Activated naive CD4-positive, alpha-beta T cell treated with anti-CD3 and anti-CD28 coated beads for 36 hours (primary cell): ENCODE measurements at regions not wholly inside any gene's neighbourhood (a gene's known extent, or its start where the extent isn't known, plus 50 kb on each side); places are given as distances from the start of the nearest gene placed in this dataset.
"Not testable (repeated sequence)": the region's sequence is repeated elsewhere in the genome, so short reads cannot be mapped to it uniquely, and the experiment has no call there.

Source experiments
- CTCF ChIA-PET: fragments of 350-600 bp; sonication (Branson Sonifier 250); formaldehyde crosslinking; loops from one replicate; lab custom pipeline; 2021; ENCODE audit warnings: antibody characterized with exemption; lab: Charles Lee
- DNase-seq: peaks from one replicate; pipeline ENCODE4 v3.0.0-alpha.2; 2020
- H3K27ac Mint-ChIP-seq: one replicate; pipeline ENCODE4 v1.8.0; 2021; ENCODE audit warnings: mild to moderate bottlenecking, mixed read lengths
- H3K27me3 Mint-ChIP-seq: one replicate; pipeline ENCODE4 v1.8.0; 2021; ENCODE audit warnings: low read depth, mixed read lengths
- H3K36me3 Mint-ChIP-seq: one replicate; pipeline ENCODE4 v1.8.0; 2021; ENCODE audit warnings: low read depth, mixed read lengths
- H3K4me1 Mint-ChIP-seq: one replicate; pipeline ENCODE4 v1.8.0; 2021; ENCODE audit warnings: low read depth, mixed read lengths
- H3K4me3 Mint-ChIP-seq: one replicate; pipeline ENCODE4 v1.8.0; 2021; ENCODE audit warnings: mild to moderate bottlenecking, moderate library complexity, mixed read lengths
- H3K9me3 Mint-ChIP-seq: one replicate; pipeline ENCODE4 v1.8.0; 2021; ENCODE audit warnings: mixed read lengths
- intact Hi-C: fragments of 100-400 bp; cut with micrococcal nuclease; formaldehyde crosslinking; loops from one replicate; pipeline ENCODE4 v1.15.1; 2023

- not testable (repeated sequence) for H3K4me1 Mint-ChIP-seq
Observed at GRCh38 chr7:75248216-75248615, 147.2 kb upstream of the TRIM73 start.

GRCh38 chr7:75254238-75254637, 141.2 kb upstream of the TRIM73 start:
- H3K4me1 Mint-ChIP-seq, H3K27ac Mint-ChIP-seq, H3K27me3 Mint-ChIP-seq, H3K4me3 Mint-ChIP-seq, CTCF ChIA-PET, H3K9me3 Mint-ChIP-seq, H3K36me3 Mint-ChIP-seq, DNase-seq, intact Hi-C loops: not testable (repeated sequence)

More at GRCh38 chr7:75248216-75248615, 147.2 kb upstream of the TRIM73 start:
- H3K27me3 Mint-ChIP-seq, intact Hi-C loops, CTCF ChIA-PET, H3K9me3 Mint-ChIP-seq, H3K36me3 Mint-ChIP-seq, H3K4me3 Mint-ChIP-seq, H3K27ac Mint-ChIP-seq, DNase-seq: not testable (repeated sequence)

GRCh38 chr7:75257442-75257841, 138.0 kb upstream of the TRIM73 start:
- CTCF ChIA-PET, H3K36me3 Mint-ChIP-seq, H3K27me3 Mint-ChIP-seq, intact Hi-C loops, H3K27ac Mint-ChIP-seq, H3K9me3 Mint-ChIP-seq, DNase-seq, H3K4me1 Mint-ChIP-seq, H3K4me3 Mint-ChIP-seq: not testable (repeated sequence)

- H3K4me1 Mint-ChIP-seq, H3K27ac Mint-ChIP-seq, H3K27me3 Mint-ChIP-seq, H3K4me3 Mint-ChIP-seq, CTCF ChIA-PET, H3K9me3 Mint-ChIP-seq, DNase-seq, H3K36me3 Mint-ChIP-seq, intact Hi-C loops: not testable (repeated sequence)
Observed at GRCh38 chr7:75259454-75260003, 135.9 kb upstream of the TRIM73 start.

- H3K36me3 Mint-ChIP-seq, H3K27me3 Mint-ChIP-seq, DNase-seq, H3K4me1 Mint-ChIP-seq, H3K4me3 Mint-ChIP-seq, H3K9me3 Mint-ChIP-seq, CTCF ChIA-PET, intact Hi-C loops, H3K27ac Mint-ChIP-seq: not testable (repeated sequence)
Observed at GRCh38 chr7:75261660-75262059, 133.8 kb upstream of the TRIM73 start.

- intact Hi-C loops, H3K36me3 Mint-ChIP-seq, H3K27ac Mint-ChIP-seq, DNase-seq, H3K9me3 Mint-ChIP-seq, H3K27me3 Mint-ChIP-seq, CTCF ChIA-PET, H3K4me3 Mint-ChIP-seq, H3K4me1 Mint-ChIP-seq: not testable (repeated sequence)
Observed at GRCh38 chr7:75268158-75268557, 127.3 kb upstream of the TRIM73 start.

- CTCF ChIA-PET, H3K27me3 Mint-ChIP-seq, H3K4me1 Mint-ChIP-seq, H3K9me3 Mint-ChIP-seq, intact Hi-C loops, H3K27ac Mint-ChIP-seq, DNase-seq, H3K4me3 Mint-ChIP-seq, H3K36me3 Mint-ChIP-seq: not testable (repeated sequence)
Observed at GRCh38 chr7:75269159-75269558, 126.3 kb upstream of the TRIM73 start.

- H3K4me3 Mint-ChIP-seq, result not testable (repeated sequence)
Observed at GRCh38 chr7:75274114-75274513, 121.3 kb upstream of the TRIM73 start.

More at GRCh38 chr7:75274114-75274513, 121.3 kb upstream of the TRIM73 start:
- CTCF ChIA-PET, H3K27ac Mint-ChIP-seq, intact Hi-C loops, H3K4me1 Mint-ChIP-seq, H3K9me3 Mint-ChIP-seq, H3K27me3 Mint-ChIP-seq, H3K36me3 Mint-ChIP-seq, DNase-seq: not testable (repeated sequence)
